ENCODE measurements at regions not wholly inside any gene's neighbourhood (a gene's known extent, or its start where the extent isn't known, plus 50 kb on each side); places are given as distances from the start of the nearest gene placed in this dataset.
"Not testable (repeated sequence)": the region's sequence is repeated elsewhere in the genome, so short reads cannot be mapped to it uniquely, and the experiment has no call there.

DNA sequence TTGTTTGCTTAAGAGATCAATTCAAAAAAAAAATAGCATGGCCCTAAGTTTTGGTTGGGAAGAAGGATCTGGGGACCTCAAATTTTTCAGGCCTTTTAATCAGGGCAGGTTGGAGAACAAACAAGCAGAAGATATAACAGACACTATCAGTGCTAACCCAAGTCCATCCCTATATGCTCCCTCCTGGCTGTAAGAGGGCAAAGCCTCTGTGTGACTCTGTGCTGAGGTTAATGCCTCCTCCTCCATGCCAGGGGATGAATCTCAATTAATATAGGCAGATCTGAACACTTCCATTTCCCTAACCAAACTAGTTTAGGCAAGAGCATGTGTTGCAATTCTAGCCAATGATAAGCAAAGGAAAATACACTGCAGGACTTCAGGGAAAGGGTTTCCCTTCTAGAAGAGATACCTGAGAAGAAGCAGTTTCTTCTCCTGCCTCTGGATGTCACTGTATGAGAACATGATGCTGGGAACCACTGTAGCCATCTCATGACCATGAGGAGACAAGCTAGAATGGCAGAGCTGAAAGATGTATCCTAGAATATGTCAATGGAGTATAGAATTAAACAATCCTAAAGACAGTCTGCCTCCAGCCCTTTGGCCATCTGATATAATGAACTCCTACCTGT, 76.0 kb downstream of the CHD9NB start:
- FAIRE-seq (no peak), DNase-seq (ENCODE audit: low spot score) (no peak)

DNA sequence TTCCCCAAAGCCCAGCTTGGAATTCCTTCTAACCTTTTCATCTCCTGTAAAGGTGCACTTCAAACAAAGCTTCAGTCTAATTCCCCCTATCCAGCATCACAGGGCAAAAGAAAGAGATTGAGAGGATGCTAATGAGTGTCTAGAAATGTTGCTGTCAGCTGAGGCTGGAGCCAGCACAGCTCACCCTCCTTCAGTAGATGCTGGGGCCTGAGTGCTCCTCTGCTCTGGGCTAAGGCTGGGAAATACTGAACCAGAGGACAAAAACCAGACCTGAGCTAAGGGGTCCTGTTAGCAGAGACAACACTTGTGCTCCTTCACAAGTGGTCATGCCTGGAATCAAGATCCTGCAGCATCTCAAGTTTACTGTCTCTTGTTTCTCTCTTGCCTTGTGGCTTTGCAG, 85.0 kb downstream of the CHD9NB start:
- DNase-seq (ENCODE audit: low spot score) (no peak), FAIRE-seq (no peak)

DNA sequence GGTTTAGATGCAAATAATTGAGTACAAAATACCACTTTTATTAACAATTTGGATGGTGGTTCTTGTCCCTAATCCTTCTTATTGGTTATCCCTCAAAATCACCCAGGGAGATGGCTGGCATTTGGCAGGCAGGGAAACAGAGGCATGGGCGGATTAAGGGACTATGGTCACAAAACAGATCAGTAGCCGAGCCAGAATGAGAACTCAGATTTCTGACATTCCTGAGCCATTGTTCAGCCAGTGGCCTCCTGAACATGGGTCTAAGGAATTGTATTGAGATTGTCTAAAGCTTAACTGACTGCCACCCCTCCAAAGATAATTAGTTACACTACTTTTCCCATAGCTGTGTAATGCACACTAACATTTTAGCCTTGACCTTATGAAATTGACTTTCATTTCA, 88.4 kb downstream of the CHD9NB start:
- FAIRE-seq = no peak
- peak; percentile 29 for DNase-seq (ENCODE audit: low spot score)

DNA sequence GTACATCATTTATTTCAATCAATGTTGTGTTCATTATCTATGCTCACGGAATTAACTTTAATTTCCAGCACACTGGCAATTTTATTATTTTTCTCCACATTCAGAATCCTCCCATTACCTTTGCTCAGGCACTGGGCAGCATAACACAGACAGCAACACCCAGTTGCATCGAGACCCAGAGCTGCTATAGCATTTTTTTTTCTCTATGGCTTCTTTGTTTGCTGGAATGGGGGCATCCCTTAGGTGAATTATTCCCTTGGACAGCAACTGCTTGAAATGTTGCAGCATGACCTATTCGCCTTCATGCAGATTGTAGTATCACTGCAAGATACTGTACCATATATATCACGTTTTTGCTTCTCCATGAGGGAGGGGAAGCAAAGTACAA, 88.8 kb downstream of the CHD9NB start:
- DNase-seq (ENCODE audit: low spot score) (no peak), FAIRE-seq (no peak)

DNA sequence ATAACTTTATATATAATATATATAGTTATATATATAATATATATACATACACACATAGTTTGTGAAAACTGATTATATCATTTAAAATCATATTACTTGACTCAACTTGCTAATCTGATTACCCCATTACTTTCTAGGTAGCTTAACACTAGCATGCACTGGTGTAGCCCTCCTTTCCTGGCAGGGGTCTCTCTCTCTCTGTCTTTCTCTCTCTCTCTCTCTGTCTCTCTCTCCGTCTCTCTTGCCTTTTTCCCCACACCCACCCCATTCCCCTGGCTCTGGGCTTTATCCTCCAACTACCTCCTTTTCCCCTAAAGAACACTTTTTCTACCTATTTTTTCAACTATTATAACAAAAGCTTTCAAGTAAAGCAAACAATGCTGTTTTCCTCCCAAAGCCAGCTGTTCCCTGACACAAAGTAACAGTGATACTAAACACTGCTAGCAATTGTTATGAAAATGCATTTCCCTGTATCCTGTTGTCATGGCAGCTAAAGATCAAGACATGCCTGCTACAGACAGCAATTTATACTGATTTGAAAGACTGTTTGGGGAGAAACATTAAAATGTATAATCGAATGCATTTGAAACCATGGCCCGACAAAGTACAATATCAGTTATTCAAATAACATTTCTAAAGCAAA, 89.4 kb downstream of the CHD9NB start:
- DNase-seq (ENCODE audit: low spot score) (no peak), FAIRE-seq (no peak)

DNA sequence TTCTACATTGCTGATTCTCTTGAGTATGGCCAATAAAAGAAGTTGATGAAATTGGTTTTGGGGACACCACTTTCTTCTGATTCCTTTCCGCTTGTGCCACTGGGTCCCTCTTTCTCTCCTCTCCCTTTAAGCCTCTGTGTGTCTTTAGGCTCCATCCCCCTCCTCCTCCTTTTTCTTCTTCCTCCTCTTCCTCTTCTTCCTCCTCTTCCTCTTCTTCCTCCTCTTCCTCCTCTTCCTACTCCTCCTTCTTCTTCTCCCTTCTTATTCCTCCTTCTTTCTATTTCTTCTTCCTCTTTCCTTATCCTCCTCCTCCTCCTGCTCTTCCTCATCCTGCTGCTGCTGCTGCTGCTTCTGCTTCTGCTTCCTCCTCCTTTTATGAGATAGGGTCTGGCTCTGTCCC, 93.7 kb downstream of the CHD9NB start:
- no peak for FAIRE-seq
- DNase-seq (ENCODE audit: low spot score) = no peak

DNA sequence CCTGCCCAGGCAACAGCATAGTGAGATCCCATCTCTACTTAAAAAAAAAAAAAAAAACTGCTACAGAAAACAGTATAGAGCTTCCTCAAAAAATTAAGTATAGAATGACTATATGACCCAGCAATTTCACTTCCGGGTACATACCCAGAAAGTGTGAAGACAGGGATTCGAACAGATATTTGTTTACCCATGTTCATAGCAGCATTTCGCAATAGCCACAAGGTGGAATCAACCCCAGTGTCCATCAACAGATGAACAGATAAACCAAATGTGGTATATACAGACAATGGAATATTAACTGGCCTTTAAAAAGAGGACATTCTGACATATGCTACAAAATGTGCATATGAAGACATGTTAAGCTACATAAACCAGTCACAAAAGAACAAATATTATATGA, 95.5 kb downstream of the CHD9NB start:
- no peak for DNase-seq (ENCODE audit: low spot score)
- no peak for FAIRE-seq

DNA sequence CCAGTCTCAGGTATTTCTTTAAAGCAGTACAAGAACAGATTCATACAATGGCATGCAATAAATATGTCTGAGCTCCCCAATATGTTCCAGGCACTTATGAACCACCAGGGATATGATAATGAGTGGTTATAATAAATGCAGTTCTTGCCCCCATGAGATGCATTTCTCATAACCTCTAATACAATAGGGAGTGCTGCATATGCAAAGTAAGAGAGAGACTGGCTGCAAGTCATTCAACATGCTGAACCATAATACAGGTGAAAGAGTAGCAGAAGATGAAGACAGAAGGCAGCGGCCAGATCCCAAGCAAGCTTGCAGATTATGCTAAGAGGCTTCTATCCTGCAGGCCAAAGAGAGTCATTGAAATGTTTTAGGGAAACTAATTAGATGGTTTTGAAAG, 96.7 kb downstream of the CHD9NB start:
- no peak for FAIRE-seq
- no peak for DNase-seq (ENCODE audit: low spot score)

DNA sequence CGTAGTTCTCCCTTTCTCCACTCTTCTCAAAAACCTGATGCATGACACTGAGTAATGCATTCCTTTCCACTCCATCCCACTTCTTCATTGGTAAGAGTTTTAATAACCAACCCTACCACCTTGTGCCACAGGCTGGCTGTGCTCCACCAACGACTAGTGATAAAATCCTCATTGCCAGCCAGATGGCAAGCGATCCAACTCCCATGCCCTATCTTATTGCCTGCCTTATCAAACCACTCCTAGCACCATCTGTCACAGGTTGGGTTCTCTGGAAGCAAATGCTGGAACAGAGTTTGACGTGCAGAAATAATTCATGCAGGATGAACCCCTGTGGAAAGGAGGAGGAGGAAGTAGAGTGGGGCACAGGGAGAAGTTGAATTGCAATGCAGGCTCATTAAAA, 99.5 kb downstream of the CHD9NB start:
- FAIRE-seq = no peak
- DNase-seq (ENCODE audit: low spot score) = no peak

DNA sequence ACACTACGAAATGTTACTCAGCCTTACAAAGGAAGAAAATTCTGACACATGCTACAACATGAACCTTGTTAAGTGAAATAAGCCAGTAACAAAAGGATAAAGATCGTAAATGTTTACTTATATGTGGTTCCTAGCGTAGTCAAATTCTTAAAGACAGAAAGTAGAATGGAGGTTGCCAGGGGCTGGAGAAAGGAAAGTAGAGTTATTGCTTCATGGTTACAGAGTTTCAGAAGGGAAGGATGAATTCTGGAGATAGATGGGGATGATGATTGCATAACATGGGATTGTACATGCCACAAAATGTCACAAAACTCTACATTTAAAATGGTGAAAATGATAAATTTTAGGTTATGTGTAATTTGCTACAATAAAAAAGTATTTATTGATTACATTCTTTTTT, 103.8 kb downstream of the CHD9NB start:
- FAIRE-seq (no peak), DNase-seq (ENCODE audit: low spot score) (no peak)

DNA sequence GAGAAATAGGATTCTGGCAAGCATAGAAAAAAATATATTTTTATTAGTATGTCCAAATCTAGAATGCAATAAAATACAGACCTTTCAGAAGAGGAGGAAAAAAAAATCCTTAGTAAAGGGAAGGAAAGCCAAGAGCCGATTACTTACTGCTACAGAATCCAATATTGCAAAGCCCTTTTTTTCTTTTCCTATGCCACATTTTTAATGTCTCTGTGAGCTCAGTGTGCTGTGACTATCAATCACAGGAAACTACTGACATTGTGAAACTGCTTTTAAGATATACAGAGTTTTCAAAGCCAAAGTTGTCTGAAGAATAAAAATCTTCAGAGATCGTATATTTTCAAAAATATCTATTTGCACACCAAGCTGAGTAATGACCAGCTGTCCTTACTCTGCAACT, 120.4 kb downstream of the CHD9NB start:
- no peak for DNase-seq (ENCODE audit: low spot score)
- FAIRE-seq = no peak

DNA sequence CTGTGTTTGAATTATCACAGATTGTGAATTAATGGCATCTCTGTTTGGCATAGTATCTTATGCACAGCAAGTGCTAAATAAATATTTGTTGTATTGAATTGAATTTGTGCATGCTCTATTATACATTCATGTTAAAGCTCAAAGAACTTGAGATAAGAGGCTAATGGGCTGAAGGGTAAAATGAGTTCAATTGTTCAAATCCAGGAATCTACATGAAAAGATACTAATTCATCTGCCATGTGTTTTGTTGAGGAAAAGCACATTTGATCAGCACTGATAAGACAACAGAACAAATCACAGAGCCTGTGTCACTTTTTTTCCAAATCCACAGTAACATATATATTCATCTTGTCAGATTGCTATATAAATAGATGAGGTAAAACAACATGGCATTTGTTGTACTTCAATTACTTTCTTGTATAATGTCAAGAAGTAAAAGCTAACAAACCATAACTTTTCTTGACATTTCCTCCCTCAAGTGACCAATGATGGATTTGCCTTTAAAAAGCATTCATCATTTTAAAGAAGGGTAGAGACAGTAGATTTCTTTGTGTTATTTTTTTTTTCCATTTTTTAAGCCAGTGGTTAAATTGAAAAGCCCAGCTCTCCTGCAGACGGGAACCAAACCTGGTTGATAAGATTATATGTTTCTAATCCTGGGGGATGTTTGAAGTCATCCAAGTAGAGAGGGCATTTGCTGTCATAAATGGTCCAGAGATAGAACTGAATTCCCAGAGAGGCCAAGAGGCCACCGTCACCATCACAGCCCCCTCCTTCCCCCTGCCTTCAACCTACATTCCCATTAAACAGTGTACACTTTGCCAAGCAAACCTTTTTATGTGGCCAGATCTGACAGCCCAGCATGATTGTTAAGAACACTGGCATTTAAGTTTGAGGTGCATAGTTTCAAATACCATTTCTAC, 123.0 kb downstream of the CHD9NB start:
- DNase-seq (ENCODE audit: low spot score) (no peak), FAIRE-seq (no peak)

DNA sequence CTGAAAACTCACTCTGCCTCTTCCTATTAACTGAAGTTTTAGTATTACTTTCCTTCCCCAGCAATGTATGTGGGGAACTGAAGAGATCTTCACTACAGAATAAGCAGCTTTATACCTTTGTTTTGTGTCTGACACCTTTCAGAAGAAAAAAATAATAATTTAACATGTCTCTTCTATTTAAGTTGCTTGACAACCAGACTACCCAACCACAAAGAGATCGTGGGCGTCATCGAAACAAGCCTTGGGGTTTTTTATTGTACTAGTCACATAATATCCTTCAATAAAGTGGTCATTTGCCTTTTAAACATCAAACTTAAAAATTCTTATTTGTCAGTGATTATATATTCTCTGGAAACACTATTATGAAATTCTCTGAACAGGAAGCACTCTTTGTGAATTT, 123.7 kb downstream of the CHD9NB start:
- FAIRE-seq (no peak), DNase-seq (ENCODE audit: low spot score) (no peak)

DNA sequence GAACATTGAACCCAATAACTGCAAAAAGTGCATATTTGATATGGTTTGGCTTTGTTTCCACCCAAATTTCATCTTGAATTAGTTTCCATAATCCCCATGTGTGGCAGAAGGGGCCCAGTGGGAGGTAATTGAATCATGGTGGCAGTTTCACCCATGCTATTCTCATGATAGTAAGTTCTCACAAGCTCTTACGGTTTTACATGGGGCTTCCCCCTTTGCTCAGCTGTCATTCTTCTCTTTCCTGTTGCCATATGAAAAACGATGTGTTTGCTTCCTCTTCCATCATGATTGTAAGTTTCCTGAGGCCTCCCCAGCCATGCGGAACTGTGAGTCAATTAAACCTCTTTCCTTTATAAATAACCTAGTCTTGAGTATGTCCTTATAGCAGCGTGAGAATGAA, 127.6 kb downstream of the CHD9NB start:
- DNase-seq (ENCODE audit: low spot score) = no peak
- no peak for FAIRE-seq

DNA sequence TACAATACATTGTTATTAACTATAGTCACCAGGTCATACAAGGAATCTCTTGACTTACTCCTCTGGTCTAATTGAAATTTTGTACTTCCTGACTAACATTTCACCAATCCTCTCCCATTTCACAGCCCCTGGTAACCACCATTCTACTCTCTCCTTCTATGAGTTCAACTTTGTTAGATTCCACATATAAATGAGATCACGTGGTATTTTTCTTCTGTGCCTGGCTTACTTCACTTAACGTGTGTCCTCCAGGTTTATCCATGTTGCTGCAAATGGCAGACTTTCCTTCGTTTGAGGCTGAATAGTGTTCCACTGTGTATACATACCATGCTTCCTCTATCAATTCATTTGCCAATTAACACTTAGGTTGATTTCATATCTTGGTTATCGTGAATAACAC, 128.5 kb downstream of the CHD9NB start:
- DNase-seq (ENCODE audit: low spot score) (no peak), FAIRE-seq (no peak)

DNA sequence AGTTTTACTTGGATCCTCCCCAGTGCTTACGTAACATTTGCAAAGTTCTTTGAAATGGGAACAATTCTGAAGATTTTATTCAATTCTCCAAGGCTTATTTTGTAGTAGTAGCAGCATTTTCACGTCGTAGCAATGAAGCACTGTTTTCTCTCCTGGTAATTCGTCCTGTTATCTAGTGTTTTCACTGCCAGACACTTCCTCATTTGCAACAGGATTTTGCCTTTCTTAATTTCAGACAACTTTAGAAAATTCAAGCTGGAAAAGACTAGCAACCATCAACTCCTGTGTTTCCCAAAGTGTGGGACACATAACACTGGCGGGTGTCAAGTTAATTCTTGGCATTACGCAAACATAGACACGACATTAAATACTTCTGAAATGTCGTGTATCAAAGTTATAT, 131.6 kb downstream of the CHD9NB start:
- FAIRE-seq = no peak
- DNase-seq (ENCODE audit: low spot score) = no peak

DNA sequence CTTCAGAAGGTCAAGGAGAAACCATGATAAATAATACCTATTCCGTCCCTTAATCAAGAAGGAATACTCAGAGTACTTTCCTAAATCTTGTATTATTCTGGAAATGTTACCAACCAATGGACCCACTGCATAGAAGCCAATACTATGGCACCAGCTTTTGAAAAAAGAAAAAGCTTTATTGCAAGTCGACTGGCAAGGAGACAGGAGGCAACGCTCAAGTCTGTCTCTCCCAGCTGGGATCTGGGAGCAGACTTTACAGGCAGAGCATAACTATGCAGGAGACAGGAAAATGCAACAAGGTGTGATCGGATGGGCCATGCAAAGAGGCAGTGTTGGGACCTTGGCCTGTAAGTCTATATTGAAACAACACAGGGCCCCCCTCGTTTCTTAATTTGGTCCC, 132.4 kb downstream of the CHD9NB start:
- FAIRE-seq = no peak
- DNase-seq (ENCODE audit: low spot score) = no peak

DNA sequence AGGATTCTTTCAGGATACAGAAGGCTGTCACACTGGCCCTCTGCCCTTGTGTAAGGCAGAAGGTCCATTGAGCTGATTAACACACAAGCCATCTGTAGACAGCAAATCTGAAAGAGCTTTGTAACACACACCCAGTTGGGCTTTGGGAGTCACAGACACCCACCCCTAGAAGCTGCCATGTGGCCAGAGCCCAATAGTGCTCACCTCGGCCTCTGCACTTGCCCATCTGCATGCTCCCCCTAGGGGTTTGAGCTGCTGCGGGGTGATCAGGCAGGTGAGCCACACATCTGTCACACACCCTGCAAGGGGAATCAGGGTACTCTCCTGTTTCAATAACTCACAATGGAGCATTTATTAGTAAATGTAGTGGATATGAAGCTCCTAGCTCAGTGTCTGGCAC, 138.3 kb downstream of the CHD9NB start:
- DNase-seq (ENCODE audit: low spot score) (no peak), FAIRE-seq (no peak)

DNA sequence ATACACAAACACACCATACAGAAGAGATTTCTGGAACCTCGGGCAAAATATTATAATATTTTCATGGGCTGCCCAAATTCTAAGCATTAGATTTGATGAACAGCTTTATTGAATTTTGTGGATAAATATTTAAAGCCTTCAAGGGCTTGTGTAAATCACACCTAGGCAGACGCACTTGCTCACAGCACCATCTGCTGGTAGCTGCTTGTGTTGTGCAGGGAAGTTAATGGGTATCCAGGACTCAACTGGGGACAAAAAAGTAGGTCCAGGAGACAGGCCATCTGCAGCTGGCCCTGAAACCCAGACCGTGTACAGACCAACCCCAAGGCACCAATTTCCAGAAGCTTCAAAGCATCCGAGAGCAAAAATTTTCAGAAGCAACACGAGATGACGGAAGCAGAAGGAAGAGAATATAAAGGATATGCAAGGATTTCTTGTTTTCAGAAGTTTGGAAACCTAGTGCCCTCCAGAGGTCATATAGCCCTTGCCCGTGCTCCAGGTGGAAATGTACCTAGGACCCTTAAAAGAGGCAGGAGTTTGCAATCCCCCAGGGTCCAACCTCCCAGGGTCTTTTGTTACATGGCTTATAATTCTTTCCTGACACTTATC, 140.0 kb downstream of the CHD9NB start:
- DNase-seq (ENCODE audit: low spot score) (peak; percentile 63), FAIRE-seq (peak; percentile 5)

DNA sequence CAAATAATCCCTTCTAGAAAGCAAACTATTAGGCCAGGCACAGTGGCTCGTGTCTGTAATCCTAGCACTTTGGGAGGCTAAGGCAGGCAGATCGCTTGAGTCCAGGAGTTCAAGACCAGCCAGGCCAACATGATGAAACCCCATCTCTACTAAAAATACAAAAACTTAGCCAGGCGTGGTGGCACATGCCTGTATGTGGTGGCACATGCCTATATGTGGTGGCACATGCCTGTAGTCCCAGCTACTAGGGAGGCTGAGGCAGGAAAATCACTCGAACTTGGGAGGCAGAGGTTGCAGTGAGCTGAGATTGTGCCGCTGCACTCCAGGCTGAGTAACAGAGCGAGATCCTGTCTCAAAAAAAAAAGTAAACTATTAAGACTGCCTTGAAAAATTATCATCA, 144.6 kb downstream of the CHD9NB start:
- not testable (repeated sequence) for DNase-seq (ENCODE audit: low spot score); FAIRE-seq

DNA sequence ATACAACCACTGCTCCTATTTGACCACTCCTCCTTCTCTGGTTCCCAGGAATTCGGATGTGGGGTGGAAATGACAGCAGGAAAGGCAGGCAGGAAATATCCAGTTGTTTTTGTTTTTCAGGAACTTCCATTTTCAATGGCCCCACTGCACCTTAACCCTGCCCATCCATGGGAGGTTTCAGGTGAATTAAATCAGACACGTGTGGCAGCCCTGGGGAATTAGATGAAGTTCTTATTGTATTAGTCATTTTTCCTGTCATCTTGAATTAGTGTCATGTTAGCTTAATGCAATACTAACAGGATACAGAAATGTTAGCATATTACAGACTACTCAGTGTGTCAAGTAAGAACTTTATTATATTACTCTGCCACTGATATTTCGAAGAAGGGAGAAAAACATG, 146.4 kb downstream of the CHD9NB start:
- no peak for FAIRE-seq
- DNase-seq (ENCODE audit: low spot score) = peak; percentile 10

DNA sequence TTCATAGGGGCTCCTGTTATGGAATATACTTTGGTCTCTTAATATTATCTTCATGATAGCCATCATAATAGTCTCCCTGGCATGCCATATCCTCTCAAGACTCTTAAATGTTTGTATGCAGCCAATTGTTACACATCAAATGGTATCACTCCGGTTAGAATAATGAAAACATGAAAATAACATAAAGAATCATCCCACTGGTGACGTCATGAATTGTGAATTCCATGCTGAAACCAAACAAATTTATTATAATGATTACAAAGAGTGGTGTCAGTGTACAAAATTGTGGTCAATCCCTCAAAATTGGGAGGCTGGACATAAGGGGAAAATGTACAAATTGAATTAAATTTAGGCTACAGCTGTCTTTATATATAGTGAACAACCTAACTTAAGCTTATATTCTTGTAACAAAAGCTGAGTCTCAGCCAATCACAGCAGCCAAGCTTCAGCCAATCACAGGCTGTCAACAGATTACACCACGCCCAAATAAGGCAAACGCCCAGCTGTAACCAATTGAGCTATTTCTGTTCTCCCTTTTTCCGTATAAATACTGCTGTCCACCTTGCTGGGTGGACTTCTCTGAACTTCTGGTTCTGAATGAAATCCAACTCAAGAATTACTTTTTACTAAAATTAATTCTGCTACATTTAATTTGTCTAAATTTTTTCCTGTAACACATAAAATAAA, 156.1 kb downstream of the CHD9NB start:
- DNase-seq (ENCODE audit: low spot score) = no peak
- FAIRE-seq = no peak
